Loucy (cell line): ENCODE measurements at regions not wholly inside any gene's neighbourhood (a gene's known extent, or its start where the extent isn't known, plus 50 kb on each side); places are given as distances from the start of the nearest gene placed in this dataset.
A peak's percentile ranks its signal among the peaks of the same experiment; 100 is the strongest.

ENCODE experiments used
- H2AFZ ChIP-seq: fragments of 200-600 bp; sonication (generic); 2 replicates; pipeline ENCODE4 v1.6.0; 2016; ENCODE audit warnings: antibody characterized with exemption, mild to moderate bottlenecking, low read length, moderate library complexity
- H3F3A ChIP-seq: fragments of 200-600 bp; 2 replicates; pipeline ENCODE4 v1.6.0; 2016; ENCODE audit warnings: antibody characterized with exemption, low read depth, mild to moderate bottlenecking
- H3K27me3 ChIP-seq: fragments of 200-600 bp; sonication (generic); 2 replicates; pipeline ENCODE4 v1.6.1; 2014; ENCODE audit warnings: low read length, mild to moderate bottlenecking; ENCODE audit not compliant: insufficient read depth, poor library complexity, severe bottlenecking
- H3K36me3 ChIP-seq: fragments of 200-600 bp; sonication (generic); 2 replicates; pipeline ENCODE4 v1.6.1; 2016; ENCODE audit warnings: low read length; ENCODE audit not compliant: insufficient read depth
- H3K4me1 ChIP-seq: fragments of 200-600 bp; sonication (generic); 2 replicates; pipeline ENCODE4 v1.5.1; 2014; ENCODE audit warnings: low read length, mild to moderate bottlenecking; ENCODE audit not compliant: insufficient read depth, poor library complexity, severe bottlenecking
- H3K4me2 ChIP-seq: fragments of 200-600 bp; sonication (generic); 2 replicates; pipeline ENCODE4 v1.6.0; 2014; ENCODE audit warnings: antibody characterized with exemption, low read length, low read depth, mild to moderate bottlenecking; ENCODE audit not compliant: poor library complexity, severe bottlenecking
- H3K4me3 ChIP-seq: fragments of 200-600 bp; sonication (generic); 2 replicates; pipeline ENCODE4 v1.5.1; 2014; ENCODE audit warnings: low read length, mild to moderate bottlenecking, mixed read lengths; ENCODE audit not compliant: poor library complexity, severe bottlenecking
- H3K79me2 ChIP-seq: fragments of 200-600 bp; sonication (generic); 2 replicates; pipeline ENCODE4 v1.6.1; 2014; ENCODE audit warnings: low read length; ENCODE audit not compliant: insufficient read depth
- H3K9ac ChIP-seq: fragments of 200-600 bp; sonication (generic); 2 replicates; pipeline ENCODE4 v1.6.0; 2014; ENCODE audit warnings: mild to moderate bottlenecking, low read depth, low read length, moderate library complexity; ENCODE audit not compliant: poor library complexity, severe bottlenecking
- H3K9me2 ChIP-seq: fragments of 200-600 bp; sonication (generic); replicated peaks from 2 replicates; pipeline ENCODE4 v1.6.1; 2016; ENCODE audit warnings: low read depth, low read length, mixed read lengths
- H3K9me3 ChIP-seq: fragments of 200-600 bp; sonication (generic); 2 replicates; pipeline ENCODE4 v1.6.1; 2014; ENCODE audit warnings: mild to moderate bottlenecking, antibody characterized with exemption, low read length, low read depth; ENCODE audit not compliant: insufficient read depth
- H4K20me1 ChIP-seq: fragments of 200-600 bp; sonication (generic); 2 replicates; pipeline ENCODE4 v1.6.0; 2014; ENCODE audit warnings: antibody characterized with exemption, low read length, mild to moderate bottlenecking; ENCODE audit not compliant: insufficient read depth, poor library complexity, severe bottlenecking
- EZH2phosphoT487 ChIP-seq: fragments of 200-600 bp; IDR thresholded peaks from 2 replicates; pipeline ENCODE4 v1.6.1; 2018; ENCODE audit warnings: antibody characterized with exemption, mild to moderate bottlenecking, moderate library complexity, borderline replicate concordance
- TF ChIP-seq, protein P1 (sequence below): fragments of 200-600 bp; sonication (generic); conservative IDR thresholded peaks from 2 replicates; pipeline ENCODE4 v1.5.1; 2014; ENCODE audit warnings: mild to moderate bottlenecking, antibody characterized with exemption, low read length

GRCh38 chr5:37900692-37901091 is 60.9 kb upstream of the GDNF start:
- H3K4me3 ChIP-seq: no peak overlapping the region

GRCh38 chr5:37899037-37899436 is 59.2 kb upstream of the GDNF start:
- Histone ChIP-seq H3K36me3 (no peaks in the 10 kb centered on the region), H3K27me3 (no peaks in the 10 kb centered on the region), H3K4me3 (no peak overlapping the region), H3K9me3 (no peaks in the 10 kb centered on the region), H4K20me1 (no peaks in the 10 kb centered on the region), H3F3A (no peaks in the 10 kb centered on the region), H3K79me2 (no peaks in the 10 kb centered on the region), H3K4me2 (no peak overlapping the region), H3K9ac (no peak overlapping the region), H3K4me1 (peaks cover 15% of the 10 kb centered on the region), H2AFZ (no peak overlapping the region), H3K9me2 (no peaks in the 10 kb centered on the region)
- TF ChIP-seq, protein P1, sequence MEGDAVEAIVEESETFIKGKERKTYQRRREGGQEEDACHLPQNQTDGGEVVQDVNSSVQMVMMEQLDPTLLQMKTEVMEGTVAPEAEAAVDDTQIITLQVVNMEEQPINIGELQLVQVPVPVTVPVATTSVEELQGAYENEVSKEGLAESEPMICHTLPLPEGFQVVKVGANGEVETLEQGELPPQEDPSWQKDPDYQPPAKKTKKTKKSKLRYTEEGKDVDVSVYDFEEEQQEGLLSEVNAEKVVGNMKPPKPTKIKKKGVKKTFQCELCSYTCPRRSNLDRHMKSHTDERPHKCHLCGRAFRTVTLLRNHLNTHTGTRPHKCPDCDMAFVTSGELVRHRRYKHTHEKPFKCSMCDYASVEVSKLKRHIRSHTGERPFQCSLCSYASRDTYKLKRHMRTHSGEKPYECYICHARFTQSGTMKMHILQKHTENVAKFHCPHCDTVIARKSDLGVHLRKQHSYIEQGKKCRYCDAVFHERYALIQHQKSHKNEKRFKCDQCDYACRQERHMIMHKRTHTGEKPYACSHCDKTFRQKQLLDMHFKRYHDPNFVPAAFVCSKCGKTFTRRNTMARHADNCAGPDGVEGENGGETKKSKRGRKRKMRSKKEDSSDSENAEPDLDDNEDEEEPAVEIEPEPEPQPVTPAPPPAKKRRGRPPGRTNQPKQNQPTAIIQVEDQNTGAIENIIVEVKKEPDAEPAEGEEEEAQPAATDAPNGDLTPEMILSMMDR: no peak
- no peak for TF ChIP-seq EZH2phosphoT487

More at GRCh38 chr5:37900692-37901091, 60.9 kb upstream of the GDNF start:
- peak overlapping the region; percentile 27 for H3K4me2 ChIP-seq
- H3K36me3 ChIP-seq: no peaks in the 10 kb centered on the region
- H4K20me1 ChIP-seq: no peaks in the 10 kb centered on the region
- peak overlapping the region; percentile 74 for H2AFZ ChIP-seq
- H3K9me2 ChIP-seq: no peaks in the 10 kb centered on the region
- no peaks in the 10 kb centered on the region for H3K79me2 ChIP-seq
- peaks cover 15% of the 10 kb centered on the region for H3K4me1 ChIP-seq
- H3K27me3 ChIP-seq: no peaks in the 10 kb centered on the region
- no peaks in the 10 kb centered on the region for H3F3A ChIP-seq
- TF ChIP-seq, protein P1: peak; percentile 43
- no peak for TF ChIP-seq EZH2phosphoT487
- H3K9ac ChIP-seq: no peak overlapping the region
- H3K9me3 ChIP-seq: no peaks in the 10 kb centered on the region

DNA sequence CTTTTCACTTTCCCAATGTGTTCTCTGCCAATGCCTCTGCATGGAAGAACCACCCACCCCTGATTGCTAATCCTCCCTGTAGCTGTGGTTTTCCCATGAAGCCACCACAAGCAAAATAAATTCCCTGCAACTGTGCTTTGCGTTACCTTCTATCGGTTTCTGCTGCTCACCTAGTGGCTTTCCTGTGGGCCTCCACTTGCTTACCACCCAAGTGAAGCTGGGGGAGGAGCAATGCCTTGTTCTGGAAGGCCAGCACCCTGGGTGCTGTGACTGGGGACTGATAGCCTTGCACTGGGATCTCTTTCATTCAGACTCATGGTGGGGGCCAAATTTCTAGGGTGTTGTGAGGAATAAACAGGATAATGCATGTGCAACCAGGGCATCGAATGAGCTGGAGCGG is 56.3 kb upstream of the GDNF start:
- Histone ChIP-seq H4K20me1 (no peaks in the 10 kb centered on the region), H3F3A (no peaks in the 10 kb centered on the region), H3K27me3 (no peaks in the 10 kb centered on the region), H3K36me3 (no peaks in the 10 kb centered on the region), H2AFZ (peak overlapping the region; percentile 19; the same call in 1 of the 2 replicates), H3K9me3 (no peaks in the 10 kb centered on the region), H3K9ac (no peak overlapping the region), H3K4me2 (no peak overlapping the region), H3K4me1 (peaks cover 15% of the 10 kb centered on the region), H3K4me3 (no peak overlapping the region), H3K9me2 (no peaks in the 10 kb centered on the region), H3K79me2 (no peaks in the 10 kb centered on the region)
- no peak for TF ChIP-seq EZH2phosphoT487
- TF ChIP-seq, protein P1: no peak
